Left lung (tissue), 4 donors: ENCODE measurements at regions not wholly inside any gene's neighbourhood (a gene's known extent, or its start where the extent isn't known, plus 50 kb on each side); places are given as distances from the start of the nearest gene placed in this dataset.

Source experiments
- ATAC-seq: fragments of 200-7000 bp; cut with Tn5 transposase; one replicate; pipeline ENCODE4 v1.9.1; 2020; ENCODE audit warnings: moderate library complexity
- DNase-seq, 4 donors: peaks; one replicate each; pipeline ENCODE4 v3.0.0-alpha.2; 2013 to 2020
- H3K27ac ChIP-seq, 2 donors: fragments of 200-600 bp; sonication (generic) in 1 of 2; one replicate each; pipeline versions ENCODE4 v1.5.0 to v1.8.0; 2020 to 2021
- H3K27me3 ChIP-seq, 2 donors: fragments of 200-600 bp; sonication (generic) in 1 of 2; one replicate each; pipeline versions ENCODE4 v1.5.0 to v1.8.0; 2020 to 2021
- H3K36me3 ChIP-seq, 2 donors: fragments of 200-600 bp; sonication (generic) in 1 of 2; one replicate each; pipeline versions ENCODE4 v1.5.0 to v1.8.0; 2020 to 2021
- H3K4me1 ChIP-seq, 2 donors: fragments of 200-600 bp; one replicate each; pipeline ENCODE4 v1.8.0; 2021
- H3K4me3 ChIP-seq, 2 donors: fragments of 200-600 bp; sonication (generic) in 1 of 2; one replicate each; pipeline versions ENCODE4 v1.5.0 to v1.8.0; 2020 to 2021; ENCODE audit warnings: mild to moderate bottlenecking in 1 of 2
- H3K9me3 ChIP-seq, 2 donors: fragments of 200-600 bp; sonication (generic) in 1 of 2; one replicate each; pipeline versions ENCODE4 v1.5.0 to v1.8.0; 2020 to 2021
- intact Hi-C, 2 donors: fragments of 100-400 bp; cut with DNase I; formaldehyde crosslinking; loops; one replicate each; pipeline versions ENCODE4 v1.11.2 to v1.14.2; 2022
- TF ChIP-seq, protein P1 (sequence below), 2 donors: fragments of 200-600 bp; sonication (generic) in 1 of 2; IDR thresholded peaks; one replicate each; pipeline versions ENCODE4 v1.5.0 to v1.8.0; 2021; ENCODE audit warnings: antibody characterized with exemption in 2 of 2
- donor health status: DM: no; HTN: yes; CAD: no.
- donor health status: DM: no; HTN: no; CAD: no.

GRCh38 chr9:88811511-88811910 is 179.8 kb upstream of the S1PR3 start:
- TF ChIP-seq, protein P1, sequence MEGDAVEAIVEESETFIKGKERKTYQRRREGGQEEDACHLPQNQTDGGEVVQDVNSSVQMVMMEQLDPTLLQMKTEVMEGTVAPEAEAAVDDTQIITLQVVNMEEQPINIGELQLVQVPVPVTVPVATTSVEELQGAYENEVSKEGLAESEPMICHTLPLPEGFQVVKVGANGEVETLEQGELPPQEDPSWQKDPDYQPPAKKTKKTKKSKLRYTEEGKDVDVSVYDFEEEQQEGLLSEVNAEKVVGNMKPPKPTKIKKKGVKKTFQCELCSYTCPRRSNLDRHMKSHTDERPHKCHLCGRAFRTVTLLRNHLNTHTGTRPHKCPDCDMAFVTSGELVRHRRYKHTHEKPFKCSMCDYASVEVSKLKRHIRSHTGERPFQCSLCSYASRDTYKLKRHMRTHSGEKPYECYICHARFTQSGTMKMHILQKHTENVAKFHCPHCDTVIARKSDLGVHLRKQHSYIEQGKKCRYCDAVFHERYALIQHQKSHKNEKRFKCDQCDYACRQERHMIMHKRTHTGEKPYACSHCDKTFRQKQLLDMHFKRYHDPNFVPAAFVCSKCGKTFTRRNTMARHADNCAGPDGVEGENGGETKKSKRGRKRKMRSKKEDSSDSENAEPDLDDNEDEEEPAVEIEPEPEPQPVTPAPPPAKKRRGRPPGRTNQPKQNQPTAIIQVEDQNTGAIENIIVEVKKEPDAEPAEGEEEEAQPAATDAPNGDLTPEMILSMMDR (IDR thresholded peaks at IDR 0.05) = no peak
- no peak overlapping the region for H3K27ac ChIP-seq
- no peaks in the 10 kb centered on the region for H3K36me3 ChIP-seq
- H3K4me1 ChIP-seq = no peaks in the 10 kb centered on the region
- no peak overlapping the region for H3K4me3 ChIP-seq
- peaks cover 0 to 20% of the 10 kb centered on the region in 2 donors for H3K27me3 ChIP-seq
- H3K9me3 ChIP-seq = no peaks in the 10 kb centered on the region
- intact Hi-C loops = no loop called here
- DNase-seq = no peak
- ATAC-seq = no peak

DNA sequence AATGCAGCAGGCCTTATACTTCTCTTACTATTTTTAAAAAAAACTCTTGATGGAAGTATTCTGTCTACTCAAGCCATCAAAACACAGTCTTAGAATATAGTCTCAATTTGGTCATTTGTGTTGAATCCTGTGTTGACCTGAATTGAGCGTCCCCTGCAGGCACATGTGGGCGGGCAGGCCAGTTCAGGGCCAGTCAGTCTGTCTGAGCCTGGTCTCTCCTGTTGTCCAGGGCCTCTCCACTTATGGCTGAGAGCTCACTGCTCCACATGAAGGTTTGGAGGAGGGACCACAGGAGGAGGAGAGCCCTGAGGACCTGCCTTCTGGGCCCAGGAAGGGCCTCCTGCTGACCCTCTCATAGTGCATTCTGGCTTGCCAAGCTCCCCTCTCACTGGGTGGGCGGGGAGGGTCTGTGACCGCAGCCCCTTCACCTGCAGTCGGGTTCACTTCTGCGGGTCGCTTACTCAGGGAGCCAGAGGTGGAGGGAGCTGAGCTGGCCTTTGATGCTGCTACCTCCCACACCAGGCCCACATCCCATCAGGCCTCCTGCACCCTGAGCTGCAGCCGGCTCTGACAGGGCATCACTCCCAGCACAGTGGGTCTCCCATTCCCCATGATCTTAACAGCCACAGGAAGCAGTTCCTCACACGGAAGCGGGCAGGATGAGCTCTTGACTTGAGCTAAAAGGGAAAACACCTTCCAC is 178.2 kb upstream of the S1PR3 start:
- TF ChIP-seq, protein P1 (IDR thresholded peaks at IDR 0.05) = no peak
- H3K27ac ChIP-seq = no peak overlapping the region
- no peaks in the 10 kb centered on the region for H3K4me1 ChIP-seq
- intact Hi-C loops = no loop called here
- H3K36me3 ChIP-seq = no peaks in the 10 kb centered on the region
- H3K27me3 ChIP-seq = peaks cover 0 to 20% of the 10 kb centered on the region in 2 donors
- DNase-seq = peak in 1 of 4 donors; percentile 45
- no peak overlapping the region for H3K4me3 ChIP-seq
- H3K9me3 ChIP-seq = no peaks in the 10 kb centered on the region
- ATAC-seq = no peak

GRCh38 chr9:88813638-88814209 is 177.5 kb upstream of the S1PR3 start:
- Histone ChIP-seq H3K27ac (no peak overlapping the region), H3K27me3 (peaks cover 0 to 26% of the 10 kb centered on the region in 2 donors), H3K4me3 (no peak overlapping the region), H3K9me3 (no peaks in the 10 kb centered on the region), H3K4me1 (no peaks in the 10 kb centered on the region), H3K36me3 (no peaks in the 10 kb centered on the region)
- TF ChIP-seq, protein P1 (IDR thresholded peaks at IDR 0.05) = no peak
- intact Hi-C loops = no loop called here
- ATAC-seq (no peak), DNase-seq (peak in 1 of 4 donors; percentile 44)

DNA sequence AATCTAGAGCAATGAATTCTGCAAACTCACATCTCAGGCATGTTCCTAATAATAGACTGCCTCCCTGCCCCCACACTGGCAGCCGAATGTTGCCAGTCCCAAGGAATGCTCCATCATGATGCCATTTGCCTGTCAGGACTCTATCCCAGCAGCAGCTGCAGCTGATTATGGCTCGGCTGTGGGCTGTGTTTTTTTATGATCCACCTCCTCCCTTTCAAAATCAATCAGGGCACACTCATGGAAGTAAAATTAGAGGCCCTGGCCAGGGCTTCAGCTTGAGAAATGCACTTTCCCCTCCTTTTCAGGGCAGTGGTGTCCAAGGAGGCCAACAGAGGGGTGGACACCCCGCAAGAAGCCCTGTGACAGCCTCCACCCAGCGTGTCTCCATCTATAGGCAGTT is 176.7 kb upstream of the S1PR3 start:
- H3K4me1 ChIP-seq = no peaks in the 10 kb centered on the region
- no peaks in the 10 kb centered on the region for H3K36me3 ChIP-seq
- no peaks in the 10 kb centered on the region for H3K9me3 ChIP-seq
- H3K27ac ChIP-seq = no peak overlapping the region
- DNase-seq (peak in 1 of 4 donors; percentile 66), ATAC-seq (no peak)
- H3K4me3 ChIP-seq = no peak overlapping the region
- TF ChIP-seq, protein P1 (IDR thresholded peaks at IDR 0.05) = no peak
- intact Hi-C loops = no loop called here
- peaks cover 0 to 35% of the 10 kb centered on the region in 2 donors for H3K27me3 ChIP-seq

GRCh38 chr9:88816141-88816540 is 175.1 kb upstream of the S1PR3 start:
- no peak for ATAC-seq
- TF ChIP-seq, protein P1 (IDR thresholded peaks at IDR 0.05) = no peak
- intact Hi-C loops = no loop called here

More at GRCh38 chr9:88816141-88816540, 175.1 kb upstream of the S1PR3 start:
- H3K9me3 ChIP-seq = no peaks in the 10 kb centered on the region
- H3K27ac ChIP-seq = no peak overlapping the region
- no peak for DNase-seq
- H3K27me3 ChIP-seq = peaks cover 0 to 36% of the 10 kb centered on the region in 2 donors
- H3K4me1 ChIP-seq = no peaks in the 10 kb centered on the region
- no peaks in the 10 kb centered on the region for H3K36me3 ChIP-seq
- H3K4me3 ChIP-seq = no peak overlapping the region
